ENCODE measurements at regions not wholly inside any gene's neighbourhood (a gene's known extent, or its start where the extent isn't known, plus 50 kb on each side); places are given as distances from the start of the nearest gene placed in this dataset.

GRCh38 chr7:140249036-140249806 lies 72.4 kb upstream of the KDM7A start:
- Mint-ChIP-seq H3K4me3 (ENCODE audit: unreplicated experiment) (no peak overlapping the region), H3K27ac (ENCODE audit: unreplicated experiment) (no peak overlapping the region), H3K4me1 (ENCODE audit: low read depth, unreplicated experiment) (no peaks in the 10 kb centered on the region), H3K9me3 (ENCODE audit: unreplicated experiment) (no peaks in the 10 kb centered on the region), H3K27me3 (ENCODE audit: unreplicated experiment) (peaks cover 3% of the 10 kb centered on the region), H3K36me3 (ENCODE audit: unreplicated experiment) (no peaks in the 10 kb centered on the region)
- TF ChIP-seq, protein P1, sequence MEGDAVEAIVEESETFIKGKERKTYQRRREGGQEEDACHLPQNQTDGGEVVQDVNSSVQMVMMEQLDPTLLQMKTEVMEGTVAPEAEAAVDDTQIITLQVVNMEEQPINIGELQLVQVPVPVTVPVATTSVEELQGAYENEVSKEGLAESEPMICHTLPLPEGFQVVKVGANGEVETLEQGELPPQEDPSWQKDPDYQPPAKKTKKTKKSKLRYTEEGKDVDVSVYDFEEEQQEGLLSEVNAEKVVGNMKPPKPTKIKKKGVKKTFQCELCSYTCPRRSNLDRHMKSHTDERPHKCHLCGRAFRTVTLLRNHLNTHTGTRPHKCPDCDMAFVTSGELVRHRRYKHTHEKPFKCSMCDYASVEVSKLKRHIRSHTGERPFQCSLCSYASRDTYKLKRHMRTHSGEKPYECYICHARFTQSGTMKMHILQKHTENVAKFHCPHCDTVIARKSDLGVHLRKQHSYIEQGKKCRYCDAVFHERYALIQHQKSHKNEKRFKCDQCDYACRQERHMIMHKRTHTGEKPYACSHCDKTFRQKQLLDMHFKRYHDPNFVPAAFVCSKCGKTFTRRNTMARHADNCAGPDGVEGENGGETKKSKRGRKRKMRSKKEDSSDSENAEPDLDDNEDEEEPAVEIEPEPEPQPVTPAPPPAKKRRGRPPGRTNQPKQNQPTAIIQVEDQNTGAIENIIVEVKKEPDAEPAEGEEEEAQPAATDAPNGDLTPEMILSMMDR (IDR thresholded peaks at IDR 0.05; ENCODE audit: partially characterized antibody, unreplicated experiment): no peak
- DNase-seq: no peak

DNA sequence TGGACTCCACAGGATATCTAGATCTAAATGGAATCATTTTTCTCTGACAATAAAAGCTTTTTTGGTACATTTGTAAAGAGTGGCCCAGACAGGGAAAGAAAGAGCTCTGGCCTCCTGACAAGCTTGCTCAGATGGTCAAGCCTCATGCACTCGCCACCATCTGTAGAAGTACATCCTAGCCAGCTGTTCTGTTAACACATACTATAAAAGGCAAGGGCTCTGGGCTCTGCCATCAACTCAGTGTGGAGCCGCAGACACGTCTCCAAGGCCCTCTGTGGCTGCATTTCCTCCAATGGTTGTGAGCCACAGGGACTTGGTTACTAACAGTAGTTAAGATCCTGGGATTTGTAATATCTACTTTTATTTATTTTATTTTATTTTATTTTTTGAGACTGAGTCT lies 70.8 kb upstream of the KDM7A start:
- H3K27ac Mint-ChIP-seq (ENCODE audit: unreplicated experiment): no peak overlapping the region
- H3K9me3 Mint-ChIP-seq (ENCODE audit: unreplicated experiment): no peaks in the 10 kb centered on the region

DNA sequence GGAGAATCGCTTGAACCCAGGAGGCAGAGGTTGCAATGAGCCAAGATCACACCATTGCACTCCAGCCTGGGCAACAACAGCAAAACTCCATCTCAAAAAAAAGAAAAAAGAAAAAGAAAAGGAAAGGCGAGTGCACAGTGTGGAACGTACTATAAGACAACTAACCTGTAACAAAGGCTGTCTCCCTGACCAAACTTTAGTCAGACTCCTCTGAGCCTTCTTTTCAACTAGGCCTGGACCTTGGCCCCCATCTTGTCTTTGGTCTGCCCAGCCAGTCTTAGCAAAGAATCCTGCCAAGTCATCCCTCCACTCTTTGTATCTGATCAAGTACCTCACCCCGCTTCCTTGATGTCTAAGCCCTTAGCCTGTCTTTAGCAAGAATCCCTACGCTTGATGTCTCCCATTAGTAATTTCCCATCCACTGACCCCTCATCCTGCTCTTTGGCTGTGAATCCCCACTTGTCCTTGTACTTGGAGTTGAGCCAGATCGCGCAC lies 68.9 kb upstream of the KDM7A start:
- DNase-seq: no peak
- no peak overlapping the region for H3K4me3 Mint-ChIP-seq (ENCODE audit: unreplicated experiment)
- peaks cover 3% of the 10 kb centered on the region for H3K27me3 Mint-ChIP-seq (ENCODE audit: unreplicated experiment)
- H3K36me3 Mint-ChIP-seq (ENCODE audit: unreplicated experiment): no peaks in the 10 kb centered on the region
- H3K4me1 Mint-ChIP-seq (ENCODE audit: low read depth, unreplicated experiment): no peaks in the 10 kb centered on the region
- no peak overlapping the region for H3K27ac Mint-ChIP-seq (ENCODE audit: unreplicated experiment)
- TF ChIP-seq, protein P1 (IDR thresholded peaks at IDR 0.05; ENCODE audit: partially characterized antibody, unreplicated experiment): no peak
- H3K9me3 Mint-ChIP-seq (ENCODE audit: unreplicated experiment): no peaks in the 10 kb centered on the region

More for the DNA sequence above, 70.8 kb upstream of the KDM7A start:
- no peak overlapping the region for H3K4me3 Mint-ChIP-seq (ENCODE audit: unreplicated experiment)
- TF ChIP-seq, protein P1 (IDR thresholded peaks at IDR 0.05; ENCODE audit: partially characterized antibody, unreplicated experiment): no peak
- H3K36me3 Mint-ChIP-seq (ENCODE audit: unreplicated experiment): no peaks in the 10 kb centered on the region
- DNase-seq: no peak
- peaks cover 3% of the 10 kb centered on the region for H3K27me3 Mint-ChIP-seq (ENCODE audit: unreplicated experiment)
- no peaks in the 10 kb centered on the region for H3K4me1 Mint-ChIP-seq (ENCODE audit: low read depth, unreplicated experiment)

GRCh38 chr7:140242057-140243031 lies 65.6 kb upstream of the KDM7A start:
- H3K4me1 Mint-ChIP-seq (ENCODE audit: low read depth, unreplicated experiment): no peaks in the 10 kb centered on the region
- TF ChIP-seq, protein P1 (IDR thresholded peaks at IDR 0.05; ENCODE audit: partially characterized antibody, unreplicated experiment): no peak
- H3K27ac Mint-ChIP-seq (ENCODE audit: unreplicated experiment): no peak overlapping the region
- no peaks in the 10 kb centered on the region for H3K9me3 Mint-ChIP-seq (ENCODE audit: unreplicated experiment)
- peaks cover 2% of the 10 kb centered on the region for H3K27me3 Mint-ChIP-seq (ENCODE audit: unreplicated experiment)
- no peak overlapping the region for H3K4me3 Mint-ChIP-seq (ENCODE audit: unreplicated experiment)
- no peak for DNase-seq
- H3K36me3 Mint-ChIP-seq (ENCODE audit: unreplicated experiment): no peaks in the 10 kb centered on the region
